ENCODE measurements at regions not wholly inside any gene's neighbourhood (a gene's known extent, or its start where the extent isn't known, plus 50 kb on each side); places are given as distances from the start of the nearest gene placed in this dataset.

DNA sequence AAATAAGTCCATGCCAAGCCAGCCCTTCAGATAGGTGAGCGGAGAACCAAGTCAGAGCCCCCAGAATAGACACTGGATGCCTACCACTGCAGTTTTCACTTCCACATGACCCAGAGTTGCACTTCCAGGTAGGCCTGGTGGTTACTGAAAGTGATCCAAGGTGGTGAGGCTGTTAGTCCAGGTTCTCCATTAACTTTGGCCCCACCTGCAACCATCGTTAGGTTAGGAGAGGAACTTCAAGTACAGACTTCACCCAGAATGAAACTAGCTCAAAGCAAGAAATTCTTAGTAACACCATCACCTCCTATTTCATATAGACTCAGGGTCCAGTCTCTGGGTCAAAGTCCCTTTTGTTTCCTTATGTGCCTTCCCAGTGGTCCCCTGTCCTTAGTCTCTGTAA is 293.1 kb upstream of the ID2 start:
- Histone ChIP-seq H3K4me1 (ENCODE audit: control insufficient read depth in 1 of 2, insufficient read depth in 2 of 2, low read length in 2 of 2) (0 out of 4 replicates have a peak, but pooled peaks cover 0 to 3% of the 10 kb centered on the region in 2 experiments), H2AFZ (ENCODE audit: low read depth, low read length, poor library complexity, severe bottlenecking) (no peak overlapping the region), H3K79me2 (ENCODE audit: insufficient read depth, low read length) (no peaks in the 10 kb centered on the region), H3K4me2 (ENCODE audit: low read length) (no peak overlapping the region), H3K27ac (ENCODE audit: low read depth, low read length) (no peak overlapping the region), H3K36me3 (ENCODE audit: control insufficient read depth in 1 of 2, insufficient read depth in 2 of 2, low read length in 2 of 2) (no peaks in the 10 kb centered on the region), H3K27me3 (ENCODE audit: insufficient read depth, low read length) (no peaks in the 10 kb centered on the region), H4K20me1 (ENCODE audit: insufficient read depth) (no peaks in the 10 kb centered on the region), H3K9ac (ENCODE audit: low read length) (no peak overlapping the region), H3K4me3 (replicated peaks in 1 of 2; ENCODE audit: low read depth in 1 of 2, low read length in 2 of 2) (no peak overlapping the region), H3K9me3 (ENCODE audit: control insufficient read depth in 1 of 2, insufficient read depth in 1 of 2, low read depth in 1 of 2, low read length in 2 of 2) (no peaks in the 10 kb centered on the region), H3K9me2 (ENCODE audit: insufficient read depth) (no peaks in the 10 kb centered on the region)
- intact Hi-C loops (cut with micrococcal nuclease): no loop called here
- POLR2A ChIA-PET: no interaction called here
- ATAC-seq: no peak
- no TSS peak for BruUV-seq (replicated peaks)
- CTCF ChIA-PET: no interaction called here
- TF ChIP-seq RAD21 (IDR thresholded peaks at IDR 0.05; ENCODE audit: low read depth) (no peak), JUND (IDR thresholded peaks at IDR 0.05) (no peak), ZNF274 (IDR thresholded peaks at IDR 0.05; ENCODE audit: low read depth, low read length) (no peak), EGR1 (IDR thresholded peaks at IDR 0.05; ENCODE audit: low read depth) (no peak), YY1 (IDR thresholded peaks at IDR 0.05; ENCODE audit: extremely low read depth, insufficient replicate concordance, low read depth, low read length) (no peak), EZH2 (IDR thresholded peaks at IDR 0.05) (no peak), POLR2A (IDR thresholded peaks at IDR 0.05; ENCODE audit: borderline replicate concordance, extremely low read depth, insufficient read depth, insufficient read length) (no peak), ELF1 (IDR thresholded peaks at IDR 0.05; ENCODE audit: borderline replicate concordance, low read depth) (no peak), CBX3 (IDR thresholded peaks at IDR 0.05; ENCODE audit: low read depth) (no peak), CEBPB (IDR thresholded peaks at IDR 0.05; ENCODE audit: low read depth) (no peak)
- TF ChIP-seq, protein P1, sequence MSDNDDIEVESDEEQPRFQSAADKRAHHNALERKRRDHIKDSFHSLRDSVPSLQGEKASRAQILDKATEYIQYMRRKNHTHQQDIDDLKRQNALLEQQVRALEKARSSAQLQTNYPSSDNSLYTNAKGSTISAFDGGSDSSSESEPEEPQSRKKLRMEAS (IDR thresholded peaks at IDR 0.05): no peak
- TF ChIP-seq, protein P2, sequence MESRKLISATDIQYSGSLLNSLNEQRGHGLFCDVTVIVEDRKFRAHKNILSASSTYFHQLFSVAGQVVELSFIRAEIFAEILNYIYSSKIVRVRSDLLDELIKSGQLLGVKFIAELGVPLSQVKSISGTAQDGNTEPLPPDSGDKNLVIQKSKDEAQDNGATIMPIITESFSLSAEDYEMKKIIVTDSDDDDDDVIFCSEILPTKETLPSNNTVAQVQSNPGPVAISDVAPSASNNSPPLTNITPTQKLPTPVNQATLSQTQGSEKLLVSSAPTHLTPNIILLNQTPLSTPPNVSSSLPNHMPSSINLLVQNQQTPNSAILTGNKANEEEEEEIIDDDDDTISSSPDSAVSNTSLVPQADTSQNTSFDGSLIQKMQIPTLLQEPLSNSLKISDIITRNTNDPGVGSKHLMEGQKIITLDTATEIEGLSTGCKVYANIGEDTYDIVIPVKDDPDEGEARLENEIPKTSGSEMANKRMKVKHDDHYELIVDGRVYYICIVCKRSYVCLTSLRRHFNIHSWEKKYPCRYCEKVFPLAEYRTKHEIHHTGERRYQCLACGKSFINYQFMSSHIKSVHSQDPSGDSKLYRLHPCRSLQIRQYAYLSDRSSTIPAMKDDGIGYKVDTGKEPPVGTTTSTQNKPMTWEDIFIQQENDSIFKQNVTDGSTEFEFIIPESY (IDR thresholded peaks at IDR 0.05; ENCODE audit: extremely low read depth, insufficient replicate concordance, low read length): no peak
- TF ChIP-seq, protein P3, sequence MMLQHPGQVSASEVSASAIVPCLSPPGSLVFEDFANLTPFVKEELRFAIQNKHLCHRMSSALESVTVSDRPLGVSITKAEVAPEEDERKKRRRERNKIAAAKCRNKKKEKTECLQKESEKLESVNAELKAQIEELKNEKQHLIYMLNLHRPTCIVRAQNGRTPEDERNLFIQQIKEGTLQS (IDR thresholded peaks at IDR 0.05): no peak
- TF ChIP-seq, protein P4, sequence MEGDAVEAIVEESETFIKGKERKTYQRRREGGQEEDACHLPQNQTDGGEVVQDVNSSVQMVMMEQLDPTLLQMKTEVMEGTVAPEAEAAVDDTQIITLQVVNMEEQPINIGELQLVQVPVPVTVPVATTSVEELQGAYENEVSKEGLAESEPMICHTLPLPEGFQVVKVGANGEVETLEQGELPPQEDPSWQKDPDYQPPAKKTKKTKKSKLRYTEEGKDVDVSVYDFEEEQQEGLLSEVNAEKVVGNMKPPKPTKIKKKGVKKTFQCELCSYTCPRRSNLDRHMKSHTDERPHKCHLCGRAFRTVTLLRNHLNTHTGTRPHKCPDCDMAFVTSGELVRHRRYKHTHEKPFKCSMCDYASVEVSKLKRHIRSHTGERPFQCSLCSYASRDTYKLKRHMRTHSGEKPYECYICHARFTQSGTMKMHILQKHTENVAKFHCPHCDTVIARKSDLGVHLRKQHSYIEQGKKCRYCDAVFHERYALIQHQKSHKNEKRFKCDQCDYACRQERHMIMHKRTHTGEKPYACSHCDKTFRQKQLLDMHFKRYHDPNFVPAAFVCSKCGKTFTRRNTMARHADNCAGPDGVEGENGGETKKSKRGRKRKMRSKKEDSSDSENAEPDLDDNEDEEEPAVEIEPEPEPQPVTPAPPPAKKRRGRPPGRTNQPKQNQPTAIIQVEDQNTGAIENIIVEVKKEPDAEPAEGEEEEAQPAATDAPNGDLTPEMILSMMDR (IDR thresholded peaks at IDR 0.05 in 2 of 3, conservative IDR thresholded peaks at IDR 0.05 in 1 of 3; ENCODE audit: borderline replicate concordance in 1 of 3, insufficient read depth in 1 of 3, low read depth in 2 of 3, low read length in 2 of 3): no peak
- TF ChIP-seq, protein P5, sequence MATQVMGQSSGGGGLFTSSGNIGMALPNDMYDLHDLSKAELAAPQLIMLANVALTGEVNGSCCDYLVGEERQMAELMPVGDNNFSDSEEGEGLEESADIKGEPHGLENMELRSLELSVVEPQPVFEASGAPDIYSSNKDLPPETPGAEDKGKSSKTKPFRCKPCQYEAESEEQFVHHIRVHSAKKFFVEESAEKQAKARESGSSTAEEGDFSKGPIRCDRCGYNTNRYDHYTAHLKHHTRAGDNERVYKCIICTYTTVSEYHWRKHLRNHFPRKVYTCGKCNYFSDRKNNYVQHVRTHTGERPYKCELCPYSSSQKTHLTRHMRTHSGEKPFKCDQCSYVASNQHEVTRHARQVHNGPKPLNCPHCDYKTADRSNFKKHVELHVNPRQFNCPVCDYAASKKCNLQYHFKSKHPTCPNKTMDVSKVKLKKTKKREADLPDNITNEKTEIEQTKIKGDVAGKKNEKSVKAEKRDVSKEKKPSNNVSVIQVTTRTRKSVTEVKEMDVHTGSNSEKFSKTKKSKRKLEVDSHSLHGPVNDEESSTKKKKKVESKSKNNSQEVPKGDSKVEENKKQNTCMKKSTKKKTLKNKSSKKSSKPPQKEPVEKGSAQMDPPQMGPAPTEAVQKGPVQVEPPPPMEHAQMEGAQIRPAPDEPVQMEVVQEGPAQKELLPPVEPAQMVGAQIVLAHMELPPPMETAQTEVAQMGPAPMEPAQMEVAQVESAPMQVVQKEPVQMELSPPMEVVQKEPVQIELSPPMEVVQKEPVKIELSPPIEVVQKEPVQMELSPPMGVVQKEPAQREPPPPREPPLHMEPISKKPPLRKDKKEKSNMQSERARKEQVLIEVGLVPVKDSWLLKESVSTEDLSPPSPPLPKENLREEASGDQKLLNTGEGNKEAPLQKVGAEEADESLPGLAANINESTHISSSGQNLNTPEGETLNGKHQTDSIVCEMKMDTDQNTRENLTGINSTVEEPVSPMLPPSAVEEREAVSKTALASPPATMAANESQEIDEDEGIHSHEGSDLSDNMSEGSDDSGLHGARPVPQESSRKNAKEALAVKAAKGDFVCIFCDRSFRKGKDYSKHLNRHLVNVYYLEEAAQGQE (IDR thresholded peaks at IDR 0.05; ENCODE audit: low read depth): no peak
- RAD21 ChIA-PET (ENCODE audit: low non-redundant PET in 1 of 2, low total read pairs in 2 of 2, uncharacterized antibody in 2 of 2, unreplicated experiment in 2 of 2): no interaction called here
- no peak for DNase-seq (ENCODE audit: low read depth, low spot score)
